GM23338 (cell line): ENCODE measurements at regions not wholly inside any gene's neighbourhood (a gene's known extent, or its start where the extent isn't known, plus 50 kb on each side); places are given as distances from the start of the nearest gene placed in this dataset.

Experiments
- CREB1 ChIP-seq: fragments of 250-450 bp; sonication (Bioruptor Pico); IDR thresholded peaks from 2 replicates; pipeline ENCODE4 v1.5.0; 2020; ENCODE audit warnings: low read depth, mild to moderate bottlenecking, moderate library complexity
- EZH2 ChIP-seq: fragments of 200-600 bp; sonication (generic); IDR thresholded peaks from one replicate; pipeline ENCODE4 v1.8.0; 2017; ENCODE audit warnings: antibody characterized with exemption, mild to moderate bottlenecking, low read depth; ENCODE audit not compliant: unreplicated experiment
- EZH2phosphoT487 ChIP-seq: fragments of 200-600 bp; sonication (generic); IDR thresholded peaks from one replicate; pipeline ENCODE4 v1.8.1; 2018; ENCODE audit warnings: antibody characterized with exemption; ENCODE audit not compliant: unreplicated experiment
- JUNB ChIP-seq: IDR thresholded peaks from one replicate; pipeline ENCODE4 v1.6.1; 2016; ENCODE audit warnings: antibody characterized with exemption; ENCODE audit not compliant: unreplicated experiment
- NANOG ChIP-seq: IDR thresholded peaks from 2 replicates; pipeline ENCODE4 v1.6.1; 2016; ENCODE audit warnings: antibody characterized with exemption, borderline replicate concordance
- POLR2AphosphoS5 ChIP-seq: IDR thresholded peaks from 2 replicates; pipeline ENCODE4 v1.6.1; 2016; ENCODE audit warnings: antibody characterized with exemption, low read depth
- STAT1 ChIP-seq: IDR thresholded peaks from one replicate; pipeline ENCODE4 v1.6.1; 2016; ENCODE audit warnings: antibody characterized with exemption; ENCODE audit not compliant: unreplicated experiment
- ZNF114 ChIP-seq: fragments of 250-450 bp; sonication (Bioruptor Pico); IDR thresholded peaks from 2 replicates; pipeline ENCODE4 v1.5.0; 2020; ENCODE audit warnings: mild to moderate bottlenecking, moderate library complexity
- ZNF331 ChIP-seq: fragments of 250-450 bp; sonication (Bioruptor Pico); IDR thresholded peaks from 2 replicates; pipeline ENCODE4 v1.5.0; 2020; ENCODE audit warnings: low read depth, mild to moderate bottlenecking, moderate library complexity
- TF ChIP-seq, protein P1 (sequence below), 2 experiments: fragments of 200-600 bp in 1 of 2; sonication (generic) in 1 of 2; conservative IDR thresholded peaks; 2 replicates each; pipeline versions ENCODE4 v1.5.1 to v1.6.1; 2016 to 2017; ENCODE audit warnings: antibody characterized with exemption in 2 of 2, low read depth in 2 of 2, mild to moderate bottlenecking in 2 of 2, moderate library complexity in 1 of 2
- TF ChIP-seq, protein P2 (sequence below): IDR thresholded peaks from one replicate; pipeline ENCODE4 v1.6.1; 2018; ENCODE audit warnings: antibody characterized with exemption; ENCODE audit not compliant: unreplicated experiment
- TF ChIP-seq, protein P3 (sequence below): IDR thresholded peaks from 2 replicates; pipeline ENCODE4 v1.6.1; 2016; ENCODE audit warnings: antibody characterized with exemption

DNA sequence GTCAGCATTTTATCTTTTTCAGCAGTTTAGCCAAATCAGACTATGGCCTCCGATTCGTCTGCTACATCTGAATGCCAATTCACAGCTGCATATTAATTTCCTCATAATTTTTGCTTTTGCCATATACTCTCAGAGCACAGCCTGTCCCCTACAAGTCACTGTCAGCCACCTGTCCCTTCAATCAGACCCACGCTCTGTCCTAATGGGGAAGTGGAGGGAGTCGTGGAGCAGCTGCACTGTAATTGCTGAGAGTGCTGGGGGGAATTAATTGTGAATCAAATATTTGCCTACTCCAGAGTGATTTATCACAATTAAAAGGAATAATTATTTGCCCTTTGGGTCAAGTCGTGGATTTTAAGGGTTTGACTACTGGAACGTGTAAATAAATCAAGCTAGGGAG, 75.5 kb downstream of the EBLN2 start:
- TF ChIP-seq, protein P1, sequence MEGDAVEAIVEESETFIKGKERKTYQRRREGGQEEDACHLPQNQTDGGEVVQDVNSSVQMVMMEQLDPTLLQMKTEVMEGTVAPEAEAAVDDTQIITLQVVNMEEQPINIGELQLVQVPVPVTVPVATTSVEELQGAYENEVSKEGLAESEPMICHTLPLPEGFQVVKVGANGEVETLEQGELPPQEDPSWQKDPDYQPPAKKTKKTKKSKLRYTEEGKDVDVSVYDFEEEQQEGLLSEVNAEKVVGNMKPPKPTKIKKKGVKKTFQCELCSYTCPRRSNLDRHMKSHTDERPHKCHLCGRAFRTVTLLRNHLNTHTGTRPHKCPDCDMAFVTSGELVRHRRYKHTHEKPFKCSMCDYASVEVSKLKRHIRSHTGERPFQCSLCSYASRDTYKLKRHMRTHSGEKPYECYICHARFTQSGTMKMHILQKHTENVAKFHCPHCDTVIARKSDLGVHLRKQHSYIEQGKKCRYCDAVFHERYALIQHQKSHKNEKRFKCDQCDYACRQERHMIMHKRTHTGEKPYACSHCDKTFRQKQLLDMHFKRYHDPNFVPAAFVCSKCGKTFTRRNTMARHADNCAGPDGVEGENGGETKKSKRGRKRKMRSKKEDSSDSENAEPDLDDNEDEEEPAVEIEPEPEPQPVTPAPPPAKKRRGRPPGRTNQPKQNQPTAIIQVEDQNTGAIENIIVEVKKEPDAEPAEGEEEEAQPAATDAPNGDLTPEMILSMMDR (conservative IDR thresholded peaks at IDR 0.05; ENCODE audit: low read depth in 2 of 2): no peak
- TF ChIP-seq, protein P2, sequence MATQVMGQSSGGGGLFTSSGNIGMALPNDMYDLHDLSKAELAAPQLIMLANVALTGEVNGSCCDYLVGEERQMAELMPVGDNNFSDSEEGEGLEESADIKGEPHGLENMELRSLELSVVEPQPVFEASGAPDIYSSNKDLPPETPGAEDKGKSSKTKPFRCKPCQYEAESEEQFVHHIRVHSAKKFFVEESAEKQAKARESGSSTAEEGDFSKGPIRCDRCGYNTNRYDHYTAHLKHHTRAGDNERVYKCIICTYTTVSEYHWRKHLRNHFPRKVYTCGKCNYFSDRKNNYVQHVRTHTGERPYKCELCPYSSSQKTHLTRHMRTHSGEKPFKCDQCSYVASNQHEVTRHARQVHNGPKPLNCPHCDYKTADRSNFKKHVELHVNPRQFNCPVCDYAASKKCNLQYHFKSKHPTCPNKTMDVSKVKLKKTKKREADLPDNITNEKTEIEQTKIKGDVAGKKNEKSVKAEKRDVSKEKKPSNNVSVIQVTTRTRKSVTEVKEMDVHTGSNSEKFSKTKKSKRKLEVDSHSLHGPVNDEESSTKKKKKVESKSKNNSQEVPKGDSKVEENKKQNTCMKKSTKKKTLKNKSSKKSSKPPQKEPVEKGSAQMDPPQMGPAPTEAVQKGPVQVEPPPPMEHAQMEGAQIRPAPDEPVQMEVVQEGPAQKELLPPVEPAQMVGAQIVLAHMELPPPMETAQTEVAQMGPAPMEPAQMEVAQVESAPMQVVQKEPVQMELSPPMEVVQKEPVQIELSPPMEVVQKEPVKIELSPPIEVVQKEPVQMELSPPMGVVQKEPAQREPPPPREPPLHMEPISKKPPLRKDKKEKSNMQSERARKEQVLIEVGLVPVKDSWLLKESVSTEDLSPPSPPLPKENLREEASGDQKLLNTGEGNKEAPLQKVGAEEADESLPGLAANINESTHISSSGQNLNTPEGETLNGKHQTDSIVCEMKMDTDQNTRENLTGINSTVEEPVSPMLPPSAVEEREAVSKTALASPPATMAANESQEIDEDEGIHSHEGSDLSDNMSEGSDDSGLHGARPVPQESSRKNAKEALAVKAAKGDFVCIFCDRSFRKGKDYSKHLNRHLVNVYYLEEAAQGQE: no peak
- TF ChIP-seq, protein P3, sequence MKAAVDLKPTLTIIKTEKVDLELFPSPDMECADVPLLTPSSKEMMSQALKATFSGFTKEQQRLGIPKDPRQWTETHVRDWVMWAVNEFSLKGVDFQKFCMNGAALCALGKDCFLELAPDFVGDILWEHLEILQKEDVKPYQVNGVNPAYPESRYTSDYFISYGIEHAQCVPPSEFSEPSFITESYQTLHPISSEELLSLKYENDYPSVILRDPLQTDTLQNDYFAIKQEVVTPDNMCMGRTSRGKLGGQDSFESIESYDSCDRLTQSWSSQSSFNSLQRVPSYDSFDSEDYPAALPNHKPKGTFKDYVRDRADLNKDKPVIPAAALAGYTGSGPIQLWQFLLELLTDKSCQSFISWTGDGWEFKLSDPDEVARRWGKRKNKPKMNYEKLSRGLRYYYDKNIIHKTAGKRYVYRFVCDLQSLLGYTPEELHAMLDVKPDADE: no peak
- TF ChIP-seq ZNF114 (no peak), POLR2AphosphoS5 (no peak), JUNB (no peak), ZNF331 (no peak), STAT1 (no peak), EZH2 (no peak), EZH2phosphoT487 (no peak), NANOG (no peak), CREB1 (no peak)
